ENCODE measurements at regions not wholly inside any gene's neighbourhood (a gene's known extent, or its start where the extent isn't known, plus 50 kb on each side); places are given as distances from the start of the nearest gene placed in this dataset.

- TF ChIP-seq POLR2AphosphoS5 (IDR thresholded peaks at IDR 0.05; ENCODE audit: low read depth, low read length) (no peak), TAF1 (IDR thresholded peaks at IDR 0.05; ENCODE audit: borderline replicate concordance, insufficient read depth, low read length) (no peak), FOXP2 (optimal IDR thresholded peaks at IDR 0.05; ENCODE audit: borderline replicate concordance, extremely low read depth, extremely low read length, insufficient read depth) (no peak)
- TF ChIP-seq, protein P1, sequence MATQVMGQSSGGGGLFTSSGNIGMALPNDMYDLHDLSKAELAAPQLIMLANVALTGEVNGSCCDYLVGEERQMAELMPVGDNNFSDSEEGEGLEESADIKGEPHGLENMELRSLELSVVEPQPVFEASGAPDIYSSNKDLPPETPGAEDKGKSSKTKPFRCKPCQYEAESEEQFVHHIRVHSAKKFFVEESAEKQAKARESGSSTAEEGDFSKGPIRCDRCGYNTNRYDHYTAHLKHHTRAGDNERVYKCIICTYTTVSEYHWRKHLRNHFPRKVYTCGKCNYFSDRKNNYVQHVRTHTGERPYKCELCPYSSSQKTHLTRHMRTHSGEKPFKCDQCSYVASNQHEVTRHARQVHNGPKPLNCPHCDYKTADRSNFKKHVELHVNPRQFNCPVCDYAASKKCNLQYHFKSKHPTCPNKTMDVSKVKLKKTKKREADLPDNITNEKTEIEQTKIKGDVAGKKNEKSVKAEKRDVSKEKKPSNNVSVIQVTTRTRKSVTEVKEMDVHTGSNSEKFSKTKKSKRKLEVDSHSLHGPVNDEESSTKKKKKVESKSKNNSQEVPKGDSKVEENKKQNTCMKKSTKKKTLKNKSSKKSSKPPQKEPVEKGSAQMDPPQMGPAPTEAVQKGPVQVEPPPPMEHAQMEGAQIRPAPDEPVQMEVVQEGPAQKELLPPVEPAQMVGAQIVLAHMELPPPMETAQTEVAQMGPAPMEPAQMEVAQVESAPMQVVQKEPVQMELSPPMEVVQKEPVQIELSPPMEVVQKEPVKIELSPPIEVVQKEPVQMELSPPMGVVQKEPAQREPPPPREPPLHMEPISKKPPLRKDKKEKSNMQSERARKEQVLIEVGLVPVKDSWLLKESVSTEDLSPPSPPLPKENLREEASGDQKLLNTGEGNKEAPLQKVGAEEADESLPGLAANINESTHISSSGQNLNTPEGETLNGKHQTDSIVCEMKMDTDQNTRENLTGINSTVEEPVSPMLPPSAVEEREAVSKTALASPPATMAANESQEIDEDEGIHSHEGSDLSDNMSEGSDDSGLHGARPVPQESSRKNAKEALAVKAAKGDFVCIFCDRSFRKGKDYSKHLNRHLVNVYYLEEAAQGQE (IDR thresholded peaks at IDR 0.05; ENCODE audit: insufficient read depth in 1 of 2, low read depth in 2 of 2, low read length in 2 of 2) = no peak
Observed at GRCh38 chr11:104820431-104820830, 77.8 kb downstream of the CASP12 start.
